Middle frontal gyrus (tissue), 1 donor: ENCODE measurements at regions not wholly inside any gene's neighbourhood (a gene's known extent, or its start where the extent isn't known, plus 50 kb on each side); places are given as distances from the start of the nearest gene placed in this dataset.
"Not testable (repeated sequence)": the region's sequence is repeated elsewhere in the genome, so short reads cannot be mapped to it uniquely, and the experiment has no call there.

ENCODE experiments used
- DNase-seq: peaks from one replicate; pipeline ENCODE4 v3.0.0-alpha.2; 2015; ENCODE audit warnings: low spot score; ENCODE audit errors: extremely low spot score

DNA sequence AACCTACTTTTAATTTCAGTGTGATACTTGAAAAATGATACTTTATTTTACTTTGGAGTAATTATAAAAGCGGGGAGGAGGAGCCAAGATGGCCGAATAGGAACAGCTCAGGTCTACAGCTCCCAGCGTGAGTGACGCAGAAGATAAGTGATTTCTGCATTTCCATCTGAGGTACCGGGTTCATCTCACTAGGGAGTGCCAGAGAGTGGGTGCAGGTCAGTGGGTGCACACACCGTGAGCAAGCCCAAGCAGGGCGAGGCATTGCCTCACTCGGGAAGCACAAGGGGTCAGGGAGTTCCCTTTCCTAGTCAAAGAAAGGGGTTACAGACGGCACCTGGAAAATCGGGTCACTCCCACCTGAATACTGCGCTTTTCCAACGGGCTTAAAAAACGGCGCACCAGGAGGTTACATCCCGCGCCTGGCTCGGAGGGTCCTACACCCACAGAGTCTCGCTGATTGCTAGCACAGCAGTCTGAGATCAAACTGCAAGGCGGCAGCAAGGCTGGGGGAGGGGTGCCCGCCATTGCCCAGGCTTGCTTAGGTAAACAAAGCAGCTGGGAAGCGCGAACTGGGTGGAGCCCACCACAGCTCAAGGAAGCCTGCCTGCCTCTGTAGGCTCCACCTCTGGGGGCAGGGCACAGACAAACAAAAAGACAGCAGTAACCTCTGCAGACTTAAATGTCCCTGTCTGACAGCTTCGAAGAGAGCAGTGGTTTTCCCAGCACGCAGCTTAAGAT is 640.3 kb downstream of the EPHA3 start:
- DNase-seq, result not testable (repeated sequence)

DNA sequence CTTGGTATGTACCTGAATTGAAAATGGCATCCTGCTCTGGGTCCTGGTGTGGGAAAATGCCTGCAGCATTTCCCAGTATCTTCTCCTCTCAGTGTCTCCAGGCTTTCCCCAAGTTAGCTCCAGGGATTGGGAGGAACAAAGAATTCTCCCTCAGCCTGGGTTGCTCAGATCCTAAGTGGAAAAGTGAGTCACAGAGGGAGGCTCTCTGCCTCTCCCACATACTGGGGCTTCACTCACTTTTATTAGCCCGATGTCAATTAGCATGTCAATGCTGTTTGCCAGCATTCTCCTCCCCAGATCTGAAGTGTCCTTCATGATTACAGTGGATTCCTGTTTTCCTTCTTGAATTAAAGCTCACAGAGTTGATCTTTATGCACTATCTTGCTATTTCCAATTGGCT is 655.0 kb downstream of the EPHA3 start:
- no peak for DNase-seq

DNA sequence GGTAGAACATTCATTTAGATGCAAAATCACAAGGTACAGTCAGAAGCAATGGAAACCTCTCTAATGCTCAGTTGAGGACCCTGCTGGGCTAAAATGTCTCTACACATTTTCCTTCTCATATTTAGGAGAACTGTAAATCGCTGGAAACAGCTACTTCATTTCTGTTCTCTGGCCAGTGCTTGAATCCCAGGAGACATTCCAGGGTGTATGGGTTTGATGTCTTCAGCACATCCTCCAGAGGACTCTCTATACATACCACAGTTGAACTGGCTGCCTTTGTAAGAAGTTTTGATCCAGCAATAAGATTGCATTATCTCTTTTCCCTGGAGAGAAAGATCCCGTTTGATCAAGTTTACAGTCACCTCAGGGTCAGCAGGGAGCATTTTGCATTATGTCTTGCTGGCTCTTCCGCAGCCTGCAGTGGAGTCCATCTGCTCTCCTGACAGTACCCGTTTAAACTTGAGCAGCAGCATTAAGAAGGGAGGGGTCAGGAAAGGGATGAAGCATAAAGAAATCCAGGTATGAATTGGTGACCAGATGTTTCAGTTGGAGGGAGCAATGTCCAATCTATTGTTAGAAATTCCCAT is 676.0 kb downstream of the EPHA3 start:
- DNase-seq, result no peak

DNA sequence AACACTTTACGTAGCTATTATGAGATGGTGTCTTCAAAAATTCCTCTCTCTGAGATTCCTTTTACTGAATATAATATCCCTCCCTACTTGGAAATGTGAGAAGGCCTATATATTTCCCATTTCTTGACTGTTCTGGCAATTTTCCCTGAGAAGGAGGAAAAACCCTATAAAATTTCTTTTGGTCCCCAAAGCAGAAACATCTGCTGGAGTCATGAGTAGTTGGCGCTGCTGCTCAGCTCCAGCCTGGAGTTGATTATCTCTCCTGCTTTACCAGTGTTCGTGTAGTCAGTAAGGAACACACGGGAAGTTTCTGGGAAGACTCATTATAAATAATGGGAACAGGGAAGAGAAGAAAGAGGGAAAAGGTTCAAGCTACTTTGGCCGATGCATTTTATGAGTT is 680.1 kb downstream of the EPHA3 start:
- no peak for DNase-seq

DNA sequence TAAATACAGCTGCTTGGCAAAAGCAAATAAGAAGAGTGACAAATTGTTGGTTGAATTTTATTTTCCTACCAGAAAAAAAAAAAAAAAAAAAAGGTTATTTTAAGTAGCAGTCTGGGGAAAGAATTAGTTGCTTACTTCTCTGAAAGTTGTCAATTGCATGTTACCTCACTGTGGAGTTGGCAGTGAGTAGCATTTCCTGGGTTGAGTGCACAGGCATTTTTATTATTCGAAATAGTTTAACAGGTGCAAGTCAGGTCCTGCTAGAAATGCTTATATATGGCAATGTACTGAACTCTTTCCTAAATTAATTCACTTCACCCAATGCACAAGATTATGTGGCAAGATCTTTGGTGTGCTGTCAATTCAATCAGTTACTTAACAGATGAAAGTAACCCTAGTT is 680.6 kb downstream of the EPHA3 start:
- DNase-seq, result no peak

DNA sequence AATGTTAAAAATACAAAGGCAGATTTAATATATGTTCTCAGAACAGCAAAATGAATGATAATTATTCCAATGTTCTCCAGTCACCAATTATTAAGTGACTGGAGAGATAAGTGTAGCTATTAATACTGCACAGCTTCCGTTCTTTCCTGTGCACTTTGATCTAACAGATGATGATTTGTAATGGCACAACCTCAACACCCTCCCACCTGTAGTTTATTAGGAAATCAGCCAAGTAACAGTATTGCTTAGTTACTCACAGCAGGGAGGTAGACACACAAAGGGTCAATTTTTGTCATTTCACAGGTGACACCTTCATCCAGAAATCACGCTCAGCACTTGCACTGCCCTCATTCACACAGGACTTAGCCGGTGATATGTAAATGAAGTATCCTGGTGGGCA is 688.1 kb downstream of the EPHA3 start:
- no peak for DNase-seq

DNA sequence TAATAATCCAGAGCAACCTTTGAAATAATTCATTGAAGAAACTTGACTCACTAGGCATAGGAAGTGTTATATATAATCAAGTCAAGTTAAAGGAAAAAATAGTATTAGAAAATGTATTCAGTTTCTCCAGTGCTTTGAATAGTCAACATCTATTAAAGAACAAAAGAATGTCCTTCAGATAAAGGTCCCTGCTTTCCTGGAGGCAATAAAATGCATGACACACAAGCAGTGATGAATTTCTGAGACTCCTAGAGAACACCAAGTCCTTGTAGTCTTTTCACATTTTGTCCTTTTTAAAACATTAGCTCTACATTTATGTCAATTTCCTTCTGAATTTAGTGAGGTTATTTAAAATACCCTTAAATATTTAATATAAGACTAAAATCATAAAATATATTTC is 695.5 kb downstream of the EPHA3 start:
- no peak for DNase-seq

DNA sequence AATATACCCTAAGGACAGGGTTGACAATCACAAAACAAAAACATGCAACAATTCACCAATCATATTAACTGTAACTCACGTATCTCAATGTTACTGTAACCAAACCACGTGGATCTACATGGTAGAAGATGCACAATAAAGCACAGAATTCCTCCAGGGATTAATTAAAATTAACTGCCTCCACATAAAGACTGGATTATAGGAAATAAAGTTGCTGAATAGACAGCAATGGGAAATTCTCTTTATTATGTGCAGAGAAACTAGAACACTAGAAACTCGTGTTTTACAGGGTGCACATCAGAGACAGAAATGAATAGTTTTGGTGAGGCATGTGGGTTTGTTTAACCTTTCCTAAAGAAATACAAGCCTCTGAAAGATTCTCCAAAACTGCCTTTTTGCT is 696.3 kb downstream of the EPHA3 start:
- no peak for DNase-seq

DNA sequence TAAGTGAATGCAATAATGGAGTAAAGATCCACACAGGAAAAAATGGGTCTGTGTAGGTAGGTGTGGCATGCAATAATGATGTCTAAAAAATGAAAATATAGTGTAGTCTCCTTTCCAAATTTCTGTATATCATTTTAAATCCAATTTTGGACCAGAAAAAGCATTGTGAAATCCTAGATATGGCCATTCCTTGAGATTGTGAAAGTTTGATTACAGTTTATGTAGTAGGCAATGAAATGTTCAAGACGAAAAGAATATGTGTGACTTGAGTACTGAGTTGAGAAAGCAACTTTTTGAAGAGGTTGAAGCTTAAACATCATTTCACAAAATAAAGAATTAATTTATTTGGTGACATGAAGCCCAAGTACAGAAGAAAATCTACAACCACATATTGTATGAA is 698.7 kb downstream of the EPHA3 start:
- no peak for DNase-seq

DNA sequence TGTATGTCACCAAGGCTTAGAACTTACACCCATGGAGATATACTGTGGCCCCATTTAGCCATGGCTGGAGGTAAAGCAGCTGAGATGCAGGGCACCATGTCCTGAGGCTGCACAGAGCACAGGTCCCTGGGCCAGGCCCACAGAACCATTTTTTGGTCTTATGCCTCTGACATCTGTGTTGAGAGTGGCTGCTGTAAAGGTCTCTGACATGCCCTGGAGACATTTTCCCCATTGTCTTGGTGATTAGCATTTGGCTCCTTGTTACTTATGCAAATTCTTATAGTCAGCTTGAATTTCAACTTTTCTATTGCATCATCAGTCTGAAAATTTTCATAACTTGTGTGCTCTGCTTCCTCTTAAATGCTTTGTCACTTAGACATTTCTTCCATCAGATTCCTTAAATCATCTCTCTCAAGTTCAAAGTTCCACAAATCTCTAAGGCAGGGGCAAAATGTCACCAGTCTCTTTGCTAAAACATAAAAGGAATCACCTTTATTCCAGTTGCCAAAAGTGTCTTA is 701.3 kb downstream of the EPHA3 start:
- no peak for DNase-seq

DNA sequence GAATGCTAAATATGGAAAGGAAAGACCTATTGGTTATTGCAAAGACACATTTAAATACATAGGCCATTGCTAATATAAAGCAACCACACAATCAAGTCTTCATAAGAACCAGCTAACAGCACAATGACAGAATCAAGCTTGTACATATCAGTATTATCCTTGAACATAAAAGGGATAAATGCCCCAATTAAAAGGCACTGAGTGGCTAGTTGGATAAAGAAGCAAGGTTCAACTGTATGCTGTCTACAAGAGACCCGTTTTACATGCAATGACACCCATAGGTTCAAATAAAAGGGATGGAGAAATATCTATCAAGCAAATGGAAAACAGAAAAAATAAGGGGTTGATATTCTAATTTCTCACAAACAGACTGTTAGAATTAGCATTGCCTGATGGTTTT is 706.1 kb downstream of the EPHA3 start:
- no peak for DNase-seq

DNA sequence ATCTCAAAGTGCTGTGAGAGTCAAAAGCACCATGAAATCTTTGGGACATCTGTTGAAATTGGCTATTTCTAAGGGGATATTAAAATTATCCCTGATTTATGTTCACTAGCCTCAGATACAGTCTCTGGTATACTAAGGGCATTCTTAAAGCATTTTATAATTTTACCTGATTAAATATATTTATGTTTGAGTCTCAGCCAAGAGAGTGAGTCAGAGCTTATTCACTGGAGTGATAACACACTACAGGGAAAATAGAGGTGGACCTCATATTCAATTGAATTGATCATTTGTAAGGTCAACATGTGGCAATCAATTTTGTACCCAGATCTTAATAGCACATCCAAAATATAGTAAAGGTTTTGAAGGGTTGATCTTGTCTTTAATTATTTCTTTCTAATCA is 733.6 kb downstream of the EPHA3 start:
- DNase-seq, result no peak

DNA sequence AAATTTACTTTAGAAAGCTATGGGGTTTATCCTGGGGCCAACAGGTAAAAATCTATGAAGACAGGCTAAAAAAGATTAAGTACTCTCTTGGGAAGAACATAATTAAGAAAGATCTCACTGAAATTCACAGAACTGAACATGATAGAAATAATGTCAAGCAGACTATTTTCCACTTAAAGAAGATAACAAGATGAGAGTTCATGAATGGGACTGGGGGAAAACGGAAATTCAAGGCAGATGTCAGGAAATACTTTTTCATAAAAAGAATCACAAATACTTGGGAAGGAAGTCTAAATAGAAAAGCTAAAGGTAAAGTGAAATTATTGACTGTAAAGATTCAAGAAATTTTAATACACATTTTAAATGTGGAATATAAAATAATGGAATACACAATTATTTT is 737.6 kb downstream of the EPHA3 start:
- no peak for DNase-seq

DNA sequence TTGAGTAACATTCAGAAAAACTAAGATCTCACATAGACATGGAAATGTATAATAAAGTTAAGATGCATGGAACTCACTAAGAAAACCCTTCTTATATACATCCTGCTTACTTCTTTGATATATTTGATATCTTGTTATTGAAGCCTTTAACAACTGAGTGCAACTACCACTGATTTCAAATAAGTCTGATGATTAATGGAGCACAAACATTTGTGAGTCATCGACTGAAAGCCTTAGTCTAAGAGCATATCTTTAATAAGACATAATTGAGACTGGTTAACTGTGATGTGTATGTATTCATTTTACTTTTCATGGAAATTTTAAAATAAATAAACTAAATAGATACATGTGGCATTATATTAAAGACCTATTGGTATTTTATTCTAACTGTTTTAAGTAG is 740.5 kb downstream of the EPHA3 start:
- DNase-seq, result no peak

DNA sequence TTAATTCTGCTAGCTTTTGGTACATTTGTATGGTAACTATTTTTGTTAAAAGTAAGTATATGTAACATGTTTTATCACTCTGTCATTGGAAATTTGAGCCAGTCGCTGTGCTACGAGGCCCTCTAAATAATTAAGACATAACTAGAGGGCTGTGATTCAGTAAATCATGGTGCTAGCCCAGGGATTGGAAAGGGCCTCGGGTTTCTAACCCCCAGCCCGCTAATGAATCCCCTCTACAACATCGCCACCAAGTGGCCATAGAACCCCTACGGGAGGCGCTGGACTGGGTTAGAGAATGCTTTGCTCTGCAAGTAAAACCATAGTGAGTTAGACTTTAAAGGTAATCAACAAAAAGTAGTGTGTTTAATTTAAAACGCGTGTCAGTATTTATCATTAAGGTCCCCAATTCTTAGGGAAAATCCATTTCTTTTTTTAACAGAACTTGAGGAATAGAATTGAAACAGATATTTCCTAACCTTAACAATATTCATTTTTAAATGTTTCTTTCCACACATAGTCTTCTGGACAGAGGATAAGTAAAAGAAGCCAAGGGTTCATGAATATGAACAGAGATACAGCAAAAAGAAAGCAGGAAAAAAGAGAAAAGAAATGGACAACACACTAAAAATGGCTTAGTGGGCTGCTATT is 744.7 kb downstream of the EPHA3 start:
- DNase-seq, result no peak

DNA sequence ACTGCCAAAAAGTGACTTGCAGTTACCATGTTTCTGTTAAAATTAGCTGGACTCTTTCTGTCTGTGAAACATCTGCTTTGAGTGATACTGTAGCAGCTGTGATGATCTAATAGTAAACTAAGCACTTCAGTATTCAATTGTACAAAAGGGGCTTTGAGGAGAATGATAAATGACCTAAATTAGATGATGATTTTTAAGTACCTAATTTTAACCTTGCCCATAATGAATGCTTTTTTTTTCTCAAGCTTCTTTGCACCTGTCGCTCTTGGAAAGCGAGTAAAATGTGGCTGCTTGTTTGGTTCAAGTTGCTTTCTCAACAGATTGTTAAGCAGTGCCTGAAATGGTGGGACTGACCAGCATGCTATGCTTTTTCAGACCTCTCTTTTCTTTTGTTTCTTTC is 752.3 kb downstream of the EPHA3 start:
- DNase-seq, result no peak

DNA sequence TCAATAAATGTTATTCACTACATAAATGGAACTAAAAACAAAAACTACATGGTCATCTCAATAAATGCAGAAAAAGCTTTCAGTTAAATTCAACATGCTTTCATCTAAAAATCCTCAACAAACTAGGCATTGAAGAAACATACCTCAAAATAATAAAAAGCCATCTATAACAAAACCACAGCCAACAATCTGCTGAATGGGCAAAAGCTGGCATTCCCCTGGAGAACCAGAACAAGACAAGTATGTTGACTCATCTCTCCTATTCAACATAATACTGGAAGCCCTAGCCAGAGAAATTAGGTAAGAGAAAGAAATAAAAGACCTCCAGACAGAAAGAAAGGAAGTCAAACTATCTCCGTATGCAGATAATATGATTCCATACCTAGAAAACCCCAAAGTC is 759.9 kb downstream of the EPHA3 start:
- no peak for DNase-seq

DNA sequence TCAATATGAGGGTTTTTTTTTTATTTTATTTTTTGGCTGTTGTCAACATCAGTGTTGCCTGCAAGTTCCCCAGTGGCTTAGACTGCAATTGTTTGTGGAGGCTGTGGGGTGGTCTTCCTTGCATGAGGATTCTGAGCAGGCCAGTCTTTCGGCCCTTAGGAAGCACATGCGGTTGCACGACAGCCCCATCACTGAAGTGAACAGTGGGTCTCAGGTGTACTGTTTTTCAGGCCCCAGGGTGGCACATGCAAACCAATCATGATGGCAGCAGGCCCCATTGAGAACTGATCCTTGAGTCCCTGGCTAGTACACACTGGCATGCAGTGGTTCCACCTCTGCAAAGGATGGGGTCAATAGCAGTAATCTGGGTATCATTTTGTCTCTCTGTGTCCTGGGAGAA is 768.7 kb downstream of the EPHA3 start:
- no peak for DNase-seq

DNA sequence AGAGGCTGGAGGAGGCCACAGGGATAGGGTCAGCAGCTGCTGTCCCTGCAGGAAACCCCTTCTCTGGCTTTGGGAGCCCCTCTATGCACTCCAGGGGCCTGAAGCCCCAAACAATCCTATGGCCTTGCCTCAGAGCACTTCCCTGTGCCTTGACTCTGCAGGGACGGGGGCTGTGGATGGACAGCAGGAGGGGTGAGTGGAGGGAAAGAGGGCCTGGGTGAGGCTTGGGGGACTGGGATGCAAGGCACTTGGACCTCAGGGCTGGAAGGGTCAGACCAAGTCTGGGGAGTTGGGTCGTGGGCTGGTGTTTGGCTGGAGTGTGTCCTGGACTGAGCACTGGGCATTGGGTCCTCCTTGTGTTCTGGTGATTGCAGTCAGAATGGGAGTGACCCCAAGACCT is 769.8 kb downstream of the EPHA3 start:
- DNase-seq, result no peak

DNA sequence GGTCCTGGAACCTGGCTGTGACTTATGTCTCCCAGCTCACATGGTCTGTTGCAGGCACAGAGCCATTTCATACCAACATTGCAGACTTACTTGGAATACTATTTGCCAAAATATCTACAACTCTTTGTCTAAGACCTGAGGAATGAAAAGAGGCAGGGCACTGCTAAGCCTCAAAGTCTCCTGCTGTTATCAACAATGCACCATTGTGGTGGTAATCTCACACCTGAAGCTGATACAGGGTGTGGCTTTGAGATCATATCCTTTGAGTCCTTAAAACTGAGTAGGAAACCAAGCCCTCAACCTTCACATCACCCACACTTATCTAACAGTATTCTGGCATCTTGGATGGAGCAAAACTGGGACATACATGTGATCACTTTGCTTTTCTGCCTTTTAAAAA is 782.0 kb downstream of the EPHA3 start:
- no peak for DNase-seq

DNA sequence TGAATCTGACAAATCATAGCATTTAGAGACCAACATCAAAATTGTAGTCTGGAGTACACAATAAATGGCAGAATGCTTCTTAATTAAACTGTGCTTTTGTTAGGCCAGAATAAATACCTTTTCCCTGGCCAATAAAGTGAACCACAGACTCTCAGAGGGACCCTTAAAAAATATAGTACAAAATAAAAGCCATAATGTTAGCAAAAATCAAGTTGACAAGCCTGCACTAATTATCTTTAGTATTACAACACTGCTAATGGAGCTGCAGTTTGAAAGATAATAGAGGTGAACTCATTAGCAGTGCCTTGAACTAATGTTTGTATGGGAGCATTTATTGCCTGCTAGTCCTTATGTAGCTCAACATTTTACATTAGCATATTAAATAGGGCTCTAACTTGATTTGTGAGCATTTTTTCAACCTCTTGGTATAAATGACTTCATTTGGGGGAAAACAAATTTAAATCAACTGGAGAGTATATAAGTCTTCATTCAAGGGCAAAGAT is 801.3 kb downstream of the EPHA3 start:
- DNase-seq, result no peak

DNA sequence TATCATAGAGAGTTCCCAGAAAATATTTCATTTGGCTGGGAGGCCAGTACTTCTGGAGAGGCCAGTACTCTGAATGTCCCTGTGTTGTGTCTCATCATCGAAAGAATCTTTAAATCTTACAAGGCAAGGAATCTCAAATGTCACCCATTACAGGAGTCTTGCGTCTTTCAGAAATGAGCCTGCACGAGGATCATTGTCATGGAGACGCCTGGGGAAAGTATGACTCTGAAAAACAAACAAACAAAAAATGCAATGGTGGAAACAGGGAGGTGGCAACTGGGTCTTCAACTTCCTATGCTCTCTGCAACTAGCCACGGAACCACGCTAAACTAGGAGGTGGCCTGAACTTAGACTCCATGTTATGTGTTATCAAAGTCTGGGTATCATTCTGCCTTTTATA is 804.6 kb downstream of the EPHA3 start:
- DNase-seq, result no peak
